H1 (cell line): ENCODE measurements at regions not wholly inside any gene's neighbourhood (a gene's known extent, or its start where the extent isn't known, plus 50 kb on each side); places are given as distances from the start of the nearest gene placed in this dataset.
"Not testable (repeated sequence)": the region's sequence is repeated elsewhere in the genome, so short reads cannot be mapped to it uniquely, and the experiment has no call there.

Experiments
- CTCF ChIA-PET: fragments of 300-600 bp; sonication (Branson Sonifier 250); formaldehyde crosslinking; loops from one replicate; lab custom pipeline; 2021; ENCODE audit not compliant: partially characterized antibody; lab: Charles Lee
- POLR2A ChIA-PET: fragments of 300-600 bp; sonication (Branson Sonifier 250); formaldehyde crosslinking; loops from one replicate; lab custom pipeline; 2021; ENCODE audit warnings: inconsistent platforms; ENCODE audit not compliant: partially characterized antibody; lab: Charles Lee
- DNase-seq, 2 experiments: peaks; one replicate each; pipeline versions ENCODE4 v3.0.0 to v3.0.0-alpha.2; 2010 to 2022; ENCODE audit warnings: low spot score in 2 of 2, low read depth in 1 of 2, mixed read lengths in 1 of 2
- FAIRE-seq: peaks from 2 replicates; lab custom pipeline; 2011; peaks lifted over from hg19 to GRCh38; lab: Jason Lieb, UNC
- H2AFZ ChIP-seq: 2 replicates; pipeline ENCODE4 v1.8.1; 2012; ENCODE audit warnings: low read length, inconsistent platforms
- H2AK5ac ChIP-seq: 2 replicates; pipeline ENCODE4 v1.6.1; 2013; ENCODE audit warnings: low read depth, low read length
- H2BK120ac ChIP-seq: replicated peaks from 2 replicates; pipeline ENCODE3; 2013; ENCODE audit warnings: low read depth, low read length, inconsistent platforms
- H2BK12ac ChIP-seq: 2 replicates; pipeline ENCODE4 v1.6.1; 2013; ENCODE audit warnings: low read depth, low read length
- H2BK15ac ChIP-seq: 2 replicates; pipeline ENCODE4 v1.6.1; 2013; ENCODE audit warnings: low read length
- H2BK20ac ChIP-seq: 2 replicates; pipeline ENCODE4 v1.6.1; 2013; ENCODE audit warnings: low read length
- H2BK5ac ChIP-seq: 2 replicates; pipeline ENCODE4 v1.6.1; 2013; ENCODE audit warnings: low read depth, low read length
- H3K14ac ChIP-seq: 2 replicates; pipeline ENCODE4 v1.6.1; 2013; ENCODE audit warnings: inconsistent platforms; ENCODE audit not compliant: insufficient read length
- H3K18ac ChIP-seq: 2 replicates; pipeline ENCODE4 v1.6.1; 2013; ENCODE audit warnings: low read length; ENCODE audit errors: extremely low read depth
- H3K23ac ChIP-seq: 2 replicates; pipeline ENCODE4 v1.6.1; 2013; ENCODE audit warnings: inconsistent platforms; ENCODE audit not compliant: insufficient read length
- H3K23me2 ChIP-seq: 2 replicates; pipeline ENCODE4 v1.6.1; 2013; ENCODE audit warnings: low read depth, low read length
- H3K27ac ChIP-seq: 2 replicates; pipeline ENCODE4 v1.6.1; 2011; ENCODE audit warnings: low read depth, low read length, inconsistent platforms
- H3K27me3 ChIP-seq, 4 experiments: replicated peaks in 1 of 4; 1 replicate in 1 of 4; 2 replicates in 3 of 4; pipeline versions ENCODE4 v1.6.1 to v1.8.1; 2011 to 2013; ENCODE audit warnings: low read length in 3 of 4, mild to moderate bottlenecking in 3 of 4, inconsistent platforms in 2 of 4, mixed read lengths in 2 of 4, moderate library complexity in 1 of 4; ENCODE audit not compliant: control insufficient read depth in 3 of 4, insufficient read depth in 3 of 4; ENCODE audit errors: extremely low read depth in 1 of 4
- H3K36me3 ChIP-seq, 4 experiments: 2 replicates each; pipeline versions ENCODE4 v1.6.1 to v1.8.1; 2011 to 2013; ENCODE audit warnings: mild to moderate bottlenecking in 4 of 4, low read length in 3 of 4, moderate library complexity in 2 of 4, control low read depth in 1 of 4, inconsistent platforms in 1 of 4; ENCODE audit not compliant: insufficient read depth in 4 of 4, control insufficient read depth in 2 of 4
- H3K4ac ChIP-seq: replicated peaks from 2 replicates; pipeline ENCODE3; 2013; ENCODE audit warnings: low read length, low read depth, mixed read lengths, inconsistent platforms; ENCODE audit not compliant: insufficient read length
- H3K4me1 ChIP-seq, 4 experiments: replicated peaks in 1 of 4; 1 replicate in 1 of 4; 2 replicates in 3 of 4; pipeline versions ENCODE4 v1.6.1 to v1.8.1; 2011 to 2013; ENCODE audit warnings: low read length in 3 of 4, inconsistent platforms in 2 of 4, mixed read lengths in 1 of 4; ENCODE audit not compliant: insufficient read depth in 4 of 4, control insufficient read depth in 3 of 4
- H3K4me2 ChIP-seq, 2 experiments: 2 replicates each; pipeline versions ENCODE4 v1.6.1 to v1.8.1; 2011 to 2013; ENCODE audit warnings: low read depth in 2 of 2, low read length in 2 of 2, control low read depth in 1 of 2, inconsistent platforms in 1 of 2, mild to moderate bottlenecking in 1 of 2; ENCODE audit not compliant: insufficient read depth in 1 of 2
- H3K4me3 ChIP-seq, 4 experiments: fragments of 200-600, 300-600 bp in 1 of 4; sonication (generic), shearing (Covaris generic), sonication (Bioruptor Twin) in 1 of 4; 2 replicates each; pipeline versions ENCODE4 v1.5.1 to v1.8.1; 2011 to 2016; ENCODE audit warnings: low read length in 4 of 4, low read depth in 3 of 4, control low read depth in 2 of 4, inconsistent platforms in 2 of 4, mild to moderate bottlenecking in 2 of 4, mixed read lengths in 1 of 4, moderate library complexity in 1 of 4; ENCODE audit not compliant: insufficient read depth in 2 of 4; ENCODE audit errors: extremely low read depth in 1 of 4
- H3K56ac ChIP-seq: replicated peaks from 2 replicates; pipeline ENCODE3; 2013; ENCODE audit warnings: low read depth, mild to moderate bottlenecking, mixed read lengths, low read length, inconsistent platforms; ENCODE audit not compliant: insufficient read length
- H3K79me1 ChIP-seq: 2 replicates; pipeline ENCODE4 v1.6.1; 2013; ENCODE audit warnings: low read depth, low read length, control low read depth
- H3K79me2 ChIP-seq, 2 experiments: 2 replicates each; pipeline versions ENCODE4 v1.6.1 to v1.8.1; 2012 to 2013; ENCODE audit warnings: low read length in 2 of 2, mild to moderate bottlenecking in 2 of 2, inconsistent platforms in 1 of 2; ENCODE audit not compliant: insufficient read depth in 2 of 2, control insufficient read depth in 1 of 2
- H3K9ac ChIP-seq, 4 experiments: replicated peaks in 1 of 4; 1 replicate in 1 of 4; 2 replicates in 3 of 4; pipeline versions ENCODE4 v1.6.1 to v1.8.1; 2011 to 2013; ENCODE audit warnings: low read depth in 3 of 4, low read length in 3 of 4, control low read depth in 2 of 4, mild to moderate bottlenecking in 2 of 4, moderate library complexity in 2 of 4, inconsistent platforms in 1 of 4; ENCODE audit errors: extremely low read depth in 1 of 4
- H3K9me3 ChIP-seq, 2 experiments: 2 replicates each; pipeline versions ENCODE4 v1.6.1 to v1.8.1; 2012 to 2013; ENCODE audit warnings: mild to moderate bottlenecking in 2 of 2, moderate library complexity in 2 of 2, control low read depth in 1 of 2, inconsistent platforms in 1 of 2, low read depth in 1 of 2, low read length in 1 of 2, mixed read lengths in 1 of 2; ENCODE audit not compliant: insufficient read depth in 2 of 2
- H4K20me1 ChIP-seq, 2 experiments: replicated peaks in 1 of 2; 2 replicates each; pipeline versions ENCODE3 to v1.8.1; 2011 to 2013; ENCODE audit warnings: inconsistent platforms in 2 of 2, low read length in 2 of 2, mild to moderate bottlenecking in 1 of 2; ENCODE audit not compliant: insufficient read depth in 2 of 2, control insufficient read depth in 1 of 2
- H4K5ac ChIP-seq: 2 replicates; pipeline ENCODE4 v1.6.1; 2013; ENCODE audit warnings: low read length, low read depth, mixed read lengths, inconsistent platforms; ENCODE audit not compliant: insufficient read length
- H4K8ac ChIP-seq: 2 replicates; pipeline ENCODE4 v1.8.0; 2013; ENCODE audit warnings: mild to moderate bottlenecking, moderate library complexity, low read length, inconsistent platforms; ENCODE audit not compliant: insufficient read depth; ENCODE audit errors: extremely low read depth
- H4K91ac ChIP-seq: replicated peaks from 2 replicates; pipeline ENCODE3; 2013; ENCODE audit warnings: low read length, mixed read lengths, inconsistent platforms; ENCODE audit not compliant: insufficient read length
- whole genome bisulfite sequencing, 2 experiments: shearing (Covaris generic) in 1 of 2; methylation state at CpG; one replicate each; pipeline versions ENCODE4 v1.1.6 to v1.1.7; 2013 to 2015; ENCODE audit warnings: low lambda C conversion rate in 2 of 2, mixed read lengths in 2 of 2, inconsistent platforms in 1 of 2, low coverage in 1 of 2, missing lambda C conversion rate in 1 of 2; ENCODE audit not compliant: insufficient replicate concordance in 2 of 2, insufficient coverage in 1 of 2, insufficient read length in 1 of 2; ENCODE audit errors: extremely low coverage in 1 of 2, missing lambda C conversion rate in 1 of 2; 5-methylcytosine and 5-hydroxymethylcytosine counted together

DNA sequence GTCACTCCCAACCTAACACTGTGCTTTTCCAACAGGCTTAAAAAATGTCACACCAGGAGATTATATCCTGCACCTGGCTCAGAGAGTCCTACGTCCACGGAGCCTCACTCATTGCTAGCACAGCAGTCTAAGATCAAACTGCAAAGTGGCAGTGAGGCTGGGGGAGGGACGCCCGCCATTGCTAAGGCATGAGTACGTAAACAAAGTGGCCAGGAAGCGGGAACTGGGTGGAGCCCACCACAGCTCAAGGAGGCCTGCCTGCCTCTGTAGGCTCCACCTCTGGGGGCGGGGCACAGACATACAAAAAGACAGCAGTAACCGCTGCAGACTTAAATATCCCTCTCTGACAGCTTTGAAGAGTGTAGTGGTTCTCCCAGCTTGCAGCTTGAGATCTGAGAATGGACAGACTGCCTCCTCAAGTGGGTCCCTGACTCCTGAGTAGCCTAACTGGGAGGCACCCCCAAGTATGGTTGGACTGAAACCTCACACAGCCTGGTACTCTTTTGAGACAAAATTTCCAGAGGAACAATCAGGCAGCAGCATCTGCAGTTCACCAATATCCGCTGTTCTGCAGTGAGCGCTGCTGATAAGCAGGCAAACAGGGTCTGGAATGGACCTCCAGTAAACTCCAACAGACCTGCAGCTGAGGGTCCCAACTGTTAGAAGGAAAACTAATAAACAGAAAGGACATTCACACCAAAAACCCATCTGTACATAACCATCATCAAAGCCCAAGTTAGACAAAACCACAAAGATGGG, 2986.4 kb upstream of the OR11H1 start:
- POLR2A ChIA-PET = not testable (repeated sequence)
- WGBS, 2 experiments = 71% methylated on average over 9 of the region's 10 CpGs; no CpG with 5 or more reads in 1 of the 2 experiments

DNA sequence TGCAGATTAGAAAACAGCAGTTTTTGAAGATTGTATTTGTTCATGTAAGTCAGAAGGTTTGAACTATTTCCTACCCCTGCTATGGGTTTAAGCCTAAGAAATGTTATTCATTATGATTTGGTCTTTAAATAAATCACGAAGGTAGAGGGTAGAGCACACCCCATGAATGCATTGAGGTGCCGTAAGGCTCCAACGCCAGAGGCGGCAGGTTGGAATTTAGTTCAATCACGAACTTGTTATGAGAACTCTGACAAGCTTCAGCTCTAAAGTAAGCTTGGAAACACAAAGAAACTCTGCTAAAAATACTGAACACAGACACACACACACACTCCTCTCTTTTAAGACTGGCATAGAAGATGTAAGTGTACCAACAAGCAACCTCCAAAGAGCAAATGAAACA, 2974.6 kb upstream of the OR11H1 start:
- FAIRE-seq, CTCF ChIA-PET, DNase-seq: not testable (repeated sequence)

More for the DNA sequence above, 2986.4 kb upstream of the OR11H1 start:
- H4K91ac ChIP-seq, H2BK5ac ChIP-seq, H3K18ac ChIP-seq, H3K36me3 ChIP-seq, H3K9me3 ChIP-seq, H3K27me3 ChIP-seq, H2BK12ac ChIP-seq, H3K4me2 ChIP-seq, H2BK15ac ChIP-seq, H4K8ac ChIP-seq, H3K23ac ChIP-seq, H3K27ac ChIP-seq, H4K20me1 ChIP-seq, H3K23me2 ChIP-seq, H2AFZ ChIP-seq, H2AK5ac ChIP-seq, CTCF ChIA-PET, DNase-seq, H3K4ac ChIP-seq, H2BK120ac ChIP-seq, FAIRE-seq, H3K56ac ChIP-seq, H3K79me2 ChIP-seq, H3K4me1 ChIP-seq, H2BK20ac ChIP-seq, H3K4me3 ChIP-seq, H3K79me1 ChIP-seq, H4K5ac ChIP-seq, H3K14ac ChIP-seq, H3K9ac ChIP-seq: not testable (repeated sequence)

More for the DNA sequence above, 2974.6 kb upstream of the OR11H1 start:
- H3K23me2 ChIP-seq, POLR2A ChIA-PET, H2BK120ac ChIP-seq, H2BK5ac ChIP-seq, H2AK5ac ChIP-seq, H3K27me3 ChIP-seq, H4K20me1 ChIP-seq, H3K14ac ChIP-seq, H3K9ac ChIP-seq, H4K8ac ChIP-seq, H4K5ac ChIP-seq, H3K18ac ChIP-seq, H3K23ac ChIP-seq, H3K79me1 ChIP-seq, H3K9me3 ChIP-seq, H2BK15ac ChIP-seq, H3K56ac ChIP-seq, H3K4ac ChIP-seq, H3K4me1 ChIP-seq, H4K91ac ChIP-seq, H3K36me3 ChIP-seq, H3K4me2 ChIP-seq, H2AFZ ChIP-seq, H3K4me3 ChIP-seq, H2BK20ac ChIP-seq, H2BK12ac ChIP-seq, H3K79me2 ChIP-seq, H3K27ac ChIP-seq: not testable (repeated sequence)
- WGBS, 2 experiments = 73% methylated on average over 5 of the region's 5 CpGs; no CpG with 5 or more reads in 1 of the 2 experiments
